ENCODE measurements at regions not wholly inside any gene's neighbourhood (a gene's known extent, or its start where the extent isn't known, plus 50 kb on each side); places are given as distances from the start of the nearest gene placed in this dataset.

DNA sequence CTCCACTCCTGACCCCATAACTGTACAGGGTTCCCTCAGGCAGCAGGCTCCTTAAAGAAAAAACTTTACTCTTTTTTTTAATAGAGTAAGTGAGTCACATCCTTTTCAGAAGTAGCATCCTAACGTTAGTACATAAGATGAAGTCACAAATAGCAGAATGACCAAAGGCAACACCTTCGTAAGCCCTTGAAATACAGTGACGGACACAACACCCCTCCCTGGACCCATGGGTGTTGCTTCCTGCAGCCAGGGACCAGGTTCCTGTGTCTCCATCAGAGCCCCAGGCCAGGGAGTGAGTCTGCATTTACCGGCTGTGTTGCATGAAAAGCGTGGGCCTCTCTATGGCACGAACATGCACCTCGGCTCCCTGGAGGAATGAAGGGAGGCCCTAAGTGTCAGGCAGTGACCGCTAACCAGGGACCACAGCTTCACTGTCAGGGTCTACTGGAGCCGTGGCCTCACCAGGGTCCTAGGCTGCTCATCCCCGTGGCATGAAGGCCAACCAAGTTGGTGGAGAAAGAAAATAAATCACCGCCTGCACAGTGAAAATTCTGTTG is 340.0 kb upstream of the SFSWAP start:
- no peak for DNase-seq (ENCODE audit: low read depth in 2 of 2, low spot score in 1 of 2)

DNA sequence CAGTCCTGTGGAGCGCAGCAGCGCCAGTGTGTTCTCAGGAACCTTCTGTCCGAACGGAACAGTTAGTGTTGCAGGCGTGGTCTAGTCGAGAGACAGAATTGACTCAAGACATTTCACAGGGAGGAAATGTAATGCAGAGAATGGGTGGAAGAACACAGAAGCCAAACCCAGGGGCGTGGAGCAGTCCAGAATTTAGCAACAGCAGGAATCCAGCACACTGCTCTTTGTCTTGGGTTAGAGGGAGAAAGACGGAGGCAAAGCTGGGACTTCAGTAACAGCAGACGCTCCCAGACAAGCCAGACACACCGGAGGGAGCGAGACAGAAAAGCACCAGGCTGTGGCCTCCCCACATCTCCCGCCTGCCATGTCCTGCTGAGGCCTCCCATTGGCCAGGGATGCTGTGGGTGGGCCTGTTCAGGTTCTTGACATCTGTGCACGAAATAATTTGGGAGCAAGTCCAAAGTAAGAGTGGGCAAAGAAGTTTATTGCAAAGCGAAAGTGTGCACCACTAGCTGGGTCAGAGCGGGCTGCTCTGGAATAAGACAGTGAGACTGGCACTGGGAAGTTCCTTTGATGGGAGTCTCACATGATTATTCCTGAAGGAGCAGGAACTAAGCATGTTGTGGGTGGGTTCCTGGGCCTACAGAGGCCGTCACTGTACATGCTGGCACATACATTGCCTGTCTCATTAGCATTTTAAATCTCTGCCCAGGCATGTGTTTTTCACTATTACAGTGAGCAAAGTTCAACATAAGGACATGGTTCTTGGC is 339.3 kb upstream of the SFSWAP start:
- no peak for DNase-seq (ENCODE audit: low read depth in 2 of 2, low spot score in 1 of 2)

DNA sequence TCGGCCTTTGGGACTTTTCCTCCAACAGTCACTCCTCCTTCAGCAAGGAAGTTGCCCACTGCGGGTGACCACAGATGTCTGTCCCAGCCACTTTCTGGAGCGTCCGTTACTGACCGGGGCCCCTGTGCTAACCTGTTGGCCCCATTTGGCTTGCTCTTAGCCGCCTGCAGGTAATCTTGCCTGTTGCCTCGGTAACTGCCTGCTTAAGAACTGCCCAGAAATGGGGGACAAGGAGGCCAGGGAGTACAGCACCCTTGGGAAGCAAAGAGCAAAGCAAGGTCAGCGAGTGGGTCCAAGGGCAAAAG is 338.8 kb upstream of the SFSWAP start:
- no peak for DNase-seq (ENCODE audit: low read depth in 2 of 2, low spot score in 1 of 2)

DNA sequence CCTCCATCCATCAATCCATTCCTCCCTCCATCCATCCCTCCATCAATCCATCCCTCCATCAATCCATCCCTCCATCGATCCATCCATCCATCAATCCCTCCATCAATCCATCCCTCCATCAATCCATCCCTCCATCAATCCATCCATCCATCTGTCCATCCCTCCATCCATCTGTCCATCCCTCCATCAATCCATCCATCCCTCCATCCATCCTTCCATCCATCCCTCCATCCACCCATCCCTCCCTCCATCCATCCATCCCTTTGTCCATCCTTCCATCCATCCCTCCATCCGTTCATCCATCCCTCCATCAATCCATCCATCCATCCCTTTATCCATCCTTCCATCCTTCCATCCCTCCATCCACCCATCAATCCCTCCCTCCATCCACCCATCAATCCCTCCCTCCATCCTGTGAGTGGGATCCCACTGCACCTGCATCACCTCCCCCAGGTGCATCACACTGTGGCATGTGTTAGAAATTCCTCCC is 338.1 kb upstream of the SFSWAP start:
- no peak for DNase-seq (ENCODE audit: low read depth in 2 of 2, low spot score in 1 of 2)

DNA sequence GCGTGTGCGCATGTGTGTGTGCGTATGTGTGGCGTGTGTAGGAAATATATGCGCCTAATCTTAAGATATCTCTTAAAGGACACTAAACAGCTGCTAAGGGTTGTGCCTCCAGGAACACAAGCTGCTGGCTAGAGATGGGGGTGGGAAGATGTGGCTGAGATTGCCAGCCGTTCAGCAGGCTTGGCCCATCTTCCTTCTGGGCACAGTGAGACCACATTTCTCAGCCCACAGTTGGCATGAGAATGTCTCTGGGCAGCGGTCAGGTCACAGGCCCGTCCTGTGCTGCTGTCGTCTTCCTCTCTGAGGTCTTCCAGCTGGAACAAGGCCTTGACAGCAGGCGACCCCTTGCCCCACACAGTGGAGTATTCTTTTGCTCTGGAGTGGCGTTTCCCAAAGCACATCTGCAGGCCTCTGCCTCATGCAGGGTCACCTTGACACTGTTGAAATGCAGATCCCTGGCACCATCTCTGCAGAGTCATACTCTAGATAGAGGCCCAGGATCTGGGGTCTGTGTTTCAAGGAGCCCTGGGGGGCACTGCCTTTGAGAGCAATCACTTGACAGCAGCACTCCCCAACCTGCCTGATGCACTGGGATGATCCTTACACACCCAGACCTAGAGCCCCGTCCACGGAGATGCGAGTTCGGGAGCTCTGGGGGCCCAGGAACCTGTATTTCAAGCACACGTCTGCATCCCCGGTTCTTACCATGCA is 335.5 kb upstream of the SFSWAP start:
- DNase-seq (ENCODE audit: low read depth in 2 of 2, low spot score in 1 of 2), result no peak

DNA sequence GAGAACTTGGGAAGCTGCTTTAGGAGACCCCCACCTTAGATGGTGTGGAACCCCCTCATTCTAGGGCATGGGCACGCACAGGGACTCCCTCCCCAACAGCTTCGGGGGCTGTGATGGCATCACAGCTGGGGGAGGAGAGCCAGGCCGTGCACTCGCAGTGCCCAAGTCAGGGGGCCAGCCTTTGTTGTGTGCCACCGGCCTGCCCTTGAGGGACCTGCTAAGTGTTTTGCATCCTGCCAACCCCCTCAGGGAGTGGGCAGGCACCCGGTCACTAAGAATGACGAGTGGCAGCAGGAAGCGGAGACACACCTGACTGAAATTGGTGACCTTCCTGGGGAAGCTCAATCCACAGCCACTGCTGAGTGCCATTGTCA is 334.9 kb upstream of the SFSWAP start:
- no peak for DNase-seq (ENCODE audit: low read depth in 2 of 2, low spot score in 1 of 2)

DNA sequence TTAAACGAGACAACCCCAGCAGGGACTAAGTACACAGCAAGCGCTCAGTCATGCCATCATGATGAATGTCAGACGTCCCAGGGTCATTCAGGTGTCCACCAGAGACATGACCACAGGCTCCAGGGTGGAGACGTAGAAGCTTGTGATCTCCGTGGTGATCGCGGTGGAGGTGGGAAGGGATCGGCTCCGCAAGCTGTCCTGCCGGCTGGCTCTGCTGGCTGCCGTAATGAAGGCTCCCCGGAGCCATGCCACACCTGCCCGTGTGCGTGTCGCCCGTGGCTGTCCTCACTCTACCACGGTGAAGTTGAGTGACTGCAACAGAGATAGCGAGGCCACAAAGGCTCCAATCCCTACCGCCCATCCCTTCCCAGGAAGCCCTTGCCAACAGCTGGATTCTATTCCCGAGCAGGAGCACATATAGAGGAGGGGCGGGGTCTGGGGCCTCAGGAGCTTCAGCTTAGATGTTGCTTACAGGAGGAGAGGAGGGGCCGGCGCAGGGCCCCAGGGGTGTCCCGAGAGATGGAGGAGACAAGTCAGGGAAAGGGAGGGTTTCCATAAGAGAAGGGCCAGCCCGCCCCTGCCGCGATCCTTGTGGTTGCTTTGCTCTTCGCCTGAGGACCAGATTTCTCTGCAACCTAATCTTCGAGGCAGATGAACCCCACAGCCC is 332.6 kb upstream of the SFSWAP start:
- DNase-seq (ENCODE audit: low read depth in 2 of 2, low spot score in 1 of 2), result no peak

DNA sequence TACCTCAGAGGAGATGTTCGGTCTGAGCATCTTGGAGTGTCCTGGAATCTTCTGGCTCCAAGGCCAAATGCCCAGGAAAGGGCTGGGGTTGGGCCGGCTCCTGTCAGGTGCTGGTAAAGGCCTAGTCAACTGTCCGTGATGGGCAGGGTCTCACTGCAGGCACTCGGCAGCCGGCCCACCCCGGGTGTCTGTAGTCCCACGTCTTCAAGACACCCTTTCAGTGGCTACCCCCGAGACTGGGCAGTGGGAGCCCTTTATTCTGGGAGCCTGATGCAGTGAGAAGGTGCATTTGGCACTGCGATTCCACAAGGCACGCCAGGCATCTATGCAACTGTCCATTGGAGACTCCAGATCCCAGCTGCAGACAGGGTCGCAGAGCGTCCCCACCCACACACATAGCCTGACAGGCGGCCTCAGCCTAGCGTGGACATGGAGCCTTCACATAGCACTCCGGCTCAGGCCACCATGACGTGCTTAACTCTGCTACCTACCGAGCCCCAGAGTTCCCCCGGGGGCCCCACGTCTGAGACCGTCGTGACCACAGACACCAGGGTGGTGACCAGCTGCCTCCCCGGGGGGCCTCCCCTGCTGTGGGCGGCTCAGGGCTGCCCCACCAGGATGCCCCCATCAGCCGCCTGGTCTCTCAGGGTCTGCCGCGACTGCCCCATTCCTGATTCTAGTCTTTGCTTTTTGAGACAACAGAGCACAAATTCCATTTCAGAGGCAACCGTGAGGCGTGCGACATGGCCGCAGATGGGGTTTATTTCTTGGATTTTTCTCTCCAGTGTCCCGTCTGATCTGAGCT is 331.8 kb upstream of the SFSWAP start:
- DNase-seq (ENCODE audit: low read depth in 2 of 2, low spot score in 1 of 2), result no peak

DNA sequence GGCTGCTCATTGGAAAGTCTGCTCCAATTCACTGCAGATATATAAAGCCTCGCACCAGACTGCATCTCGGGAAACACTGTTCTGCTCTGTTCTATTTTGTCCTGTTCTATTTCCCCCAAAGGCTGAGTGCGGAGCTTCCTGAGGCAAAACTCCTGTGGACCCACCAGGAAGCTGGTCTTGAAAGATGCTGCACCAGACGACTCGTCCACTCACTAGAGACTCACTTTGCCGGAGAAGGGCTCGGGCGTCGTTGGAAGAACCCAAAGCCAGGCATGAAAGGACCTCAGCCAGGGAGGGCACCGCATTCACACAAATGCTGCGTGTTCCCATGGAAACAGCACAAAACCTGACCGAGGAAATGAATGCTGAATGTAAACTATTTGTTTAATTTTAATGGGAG is 331.2 kb upstream of the SFSWAP start:
- DNase-seq (ENCODE audit: low read depth in 2 of 2, low spot score in 1 of 2), result no peak

DNA sequence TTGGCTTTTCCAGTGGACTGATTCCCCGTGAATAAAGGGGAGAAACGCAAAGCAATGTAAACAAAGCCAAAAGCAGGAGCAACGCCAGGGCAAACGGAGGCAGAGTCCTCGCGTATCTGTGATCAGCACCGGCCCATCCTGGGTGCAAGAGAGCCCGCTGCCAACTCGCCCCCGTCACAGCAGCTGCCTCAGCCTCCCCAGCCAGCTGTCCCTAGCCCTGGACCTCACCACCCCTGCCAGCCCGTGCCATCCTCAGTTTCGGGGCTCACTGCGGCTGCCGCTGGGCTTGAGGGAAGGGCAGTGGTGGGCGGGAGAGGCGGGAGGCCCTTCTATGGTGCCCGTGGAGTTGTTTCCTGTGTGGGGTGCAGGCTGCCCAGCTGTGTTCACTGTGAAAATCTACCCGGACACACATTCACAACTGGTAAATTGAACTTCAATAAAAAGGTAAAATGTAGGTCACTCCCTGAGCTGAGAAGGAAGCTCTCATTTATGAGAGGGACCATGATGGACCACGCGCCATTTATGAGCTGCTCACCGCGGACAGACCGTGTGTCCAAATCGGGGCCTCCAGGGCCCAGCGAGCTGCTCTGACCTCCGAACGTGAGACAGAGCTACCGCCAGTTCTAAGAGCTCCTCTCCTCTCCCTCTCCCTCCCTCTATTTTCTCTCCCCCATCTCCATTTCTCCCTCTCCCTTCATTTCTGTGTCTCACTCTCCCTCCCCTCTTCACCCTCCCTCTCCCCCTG is 330.5 kb upstream of the SFSWAP start:
- no peak for DNase-seq (ENCODE audit: low read depth in 2 of 2, low spot score in 1 of 2)

DNA sequence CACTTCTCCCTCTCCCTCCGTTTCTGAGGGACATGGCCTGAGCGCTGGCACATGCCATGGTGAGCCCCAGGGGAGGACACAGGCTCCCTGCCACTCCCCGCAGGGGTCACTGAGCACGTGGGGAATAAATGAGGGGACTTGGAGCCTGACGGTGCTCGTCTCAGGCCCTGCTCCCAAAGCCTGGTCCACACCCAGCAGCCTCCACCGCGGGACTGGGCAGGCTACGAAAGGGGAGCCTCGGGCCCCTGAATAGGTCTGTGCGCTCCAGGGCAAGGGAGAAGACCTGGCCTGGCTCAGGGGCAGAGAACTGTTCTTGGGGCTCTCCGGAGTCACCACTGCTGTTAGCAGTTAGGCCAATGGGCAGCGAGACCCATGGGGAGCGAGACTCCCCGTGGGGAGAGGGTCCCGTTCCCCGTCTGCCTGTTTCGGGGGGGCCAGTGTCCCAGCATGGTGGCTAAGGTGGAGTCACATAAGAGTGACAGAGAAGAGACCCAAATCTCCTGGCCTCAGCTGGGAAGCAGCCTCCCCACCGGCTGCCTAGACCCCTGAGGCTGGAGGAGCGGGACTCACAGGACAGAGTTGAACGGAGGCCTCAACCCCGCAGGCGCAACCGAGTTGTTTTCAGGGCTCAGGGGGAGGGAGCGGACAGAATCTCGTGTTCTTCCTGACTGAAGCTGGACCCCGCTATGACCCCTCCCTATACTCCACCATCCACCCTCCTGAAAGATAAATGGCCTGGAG is 329.8 kb upstream of the SFSWAP start:
- DNase-seq (ENCODE audit: low read depth in 2 of 2, low spot score in 1 of 2), result no peak

DNA sequence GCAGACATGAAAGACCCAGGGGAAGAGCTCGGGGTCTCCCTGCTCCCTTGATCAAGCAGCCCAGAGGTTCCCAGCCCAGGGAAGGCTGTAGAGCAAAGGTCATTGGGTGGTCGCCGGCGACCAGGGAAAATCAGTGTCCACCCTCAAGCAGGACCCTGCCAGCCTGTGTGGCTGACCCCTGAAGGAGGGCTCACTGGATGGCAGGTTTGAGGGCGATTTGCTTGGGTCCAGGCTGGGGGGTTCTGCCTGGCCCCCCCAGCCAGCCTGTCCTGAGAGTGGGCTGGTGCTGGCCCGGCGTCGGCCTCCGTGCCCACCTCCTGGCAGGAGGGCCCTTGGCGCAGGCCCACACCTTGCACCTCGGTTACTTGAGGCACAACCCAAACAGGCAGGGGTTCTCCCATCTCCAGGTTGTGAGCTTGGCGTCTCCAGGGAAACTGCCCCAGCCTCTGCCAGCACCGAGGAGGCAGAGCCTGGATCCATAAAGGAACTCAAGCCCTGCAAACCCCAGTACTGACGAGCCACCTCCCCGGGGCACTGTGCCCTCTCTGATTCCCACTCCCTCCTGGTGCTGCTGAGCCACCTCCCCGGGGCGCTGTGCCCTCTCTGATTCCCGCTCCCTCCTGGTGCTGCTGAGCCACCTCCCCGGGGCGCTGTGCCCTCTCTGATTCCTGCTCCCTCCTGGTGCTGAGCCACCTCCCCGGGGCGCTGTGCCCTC is 329.0 kb upstream of the SFSWAP start:
- DNase-seq (ENCODE audit: low read depth in 2 of 2, low spot score in 1 of 2), result no peak

DNA sequence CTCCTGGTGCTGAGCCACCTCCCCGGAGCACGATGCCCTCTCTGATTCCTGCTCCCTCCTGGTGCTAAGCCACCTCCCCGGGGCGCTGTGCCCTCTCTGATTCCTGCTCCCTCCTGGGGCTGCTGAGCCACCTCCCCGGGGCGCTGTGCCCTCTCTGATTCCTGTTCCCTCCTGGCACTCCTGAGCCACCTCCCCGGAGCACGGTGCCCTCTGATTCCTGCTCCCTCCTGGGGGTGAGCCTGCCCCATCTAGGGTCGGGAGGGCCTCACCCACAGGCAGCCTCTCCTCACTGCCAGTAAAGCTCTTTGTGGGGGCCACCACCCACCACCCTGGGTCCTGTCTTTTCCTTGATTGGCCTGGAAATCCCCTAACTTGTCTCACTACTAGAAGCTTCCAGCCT is 327.6 kb upstream of the SFSWAP start:
- DNase-seq (ENCODE audit: low read depth in 2 of 2, low spot score in 1 of 2), result no peak

DNA sequence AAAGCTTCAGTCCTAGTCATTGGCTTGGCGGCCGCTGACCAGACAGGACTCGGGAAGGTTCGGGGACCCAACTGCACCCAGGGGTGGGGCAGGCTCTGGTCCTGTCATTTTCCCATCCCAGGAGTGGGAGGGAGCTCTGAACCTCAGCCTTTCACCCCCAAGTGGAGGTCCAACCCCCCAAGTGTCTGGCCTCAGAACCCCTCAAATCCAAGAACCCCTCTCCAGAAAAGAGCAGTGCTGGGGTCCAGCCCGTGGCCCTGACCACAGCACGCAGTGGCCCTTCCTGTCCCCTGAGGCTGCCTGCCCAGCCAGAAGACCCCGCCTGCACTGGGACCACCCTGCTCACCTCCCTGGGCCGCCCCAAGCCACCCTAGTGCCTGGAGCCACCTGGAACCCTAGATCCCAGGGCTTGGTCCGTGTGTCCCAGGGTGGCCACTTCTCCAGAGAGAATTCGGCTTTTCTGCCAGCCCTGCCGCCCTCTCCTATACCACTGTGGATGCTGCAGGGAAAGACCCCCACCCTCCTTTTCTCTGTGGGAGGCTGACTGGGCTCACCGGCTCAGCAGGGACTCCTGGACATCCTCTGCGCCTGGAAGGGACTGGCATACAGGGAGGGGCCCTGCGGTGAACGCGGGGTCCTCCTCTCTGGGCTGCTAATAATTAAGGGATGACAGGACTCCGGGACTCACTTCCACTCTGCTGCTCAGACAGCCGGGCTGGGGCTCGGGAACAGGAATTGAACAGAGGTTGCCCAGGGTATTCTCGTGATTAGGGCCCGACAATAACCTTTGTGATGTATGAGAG is 326.9 kb upstream of the SFSWAP start:
- DNase-seq (ENCODE audit: low read depth in 2 of 2, low spot score in 1 of 2), result no peak

DNA sequence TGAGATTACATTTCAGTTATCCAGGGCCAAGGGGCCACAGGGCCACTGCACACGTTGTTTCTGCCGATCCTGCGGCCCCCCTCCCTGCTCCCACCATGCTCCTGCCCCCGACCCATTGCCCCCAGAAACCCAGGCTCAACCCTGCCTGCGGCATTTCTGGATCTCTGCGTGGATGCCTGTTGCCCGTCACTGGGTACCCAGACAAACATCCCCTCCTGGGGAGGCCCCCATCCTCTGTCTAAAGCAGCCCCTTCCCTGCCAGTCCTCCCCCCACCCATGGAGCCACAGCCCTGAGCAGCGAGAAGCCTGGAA is 326.4 kb upstream of the SFSWAP start:
- DNase-seq (ENCODE audit: low read depth in 2 of 2, low spot score in 1 of 2), result no peak

DNA sequence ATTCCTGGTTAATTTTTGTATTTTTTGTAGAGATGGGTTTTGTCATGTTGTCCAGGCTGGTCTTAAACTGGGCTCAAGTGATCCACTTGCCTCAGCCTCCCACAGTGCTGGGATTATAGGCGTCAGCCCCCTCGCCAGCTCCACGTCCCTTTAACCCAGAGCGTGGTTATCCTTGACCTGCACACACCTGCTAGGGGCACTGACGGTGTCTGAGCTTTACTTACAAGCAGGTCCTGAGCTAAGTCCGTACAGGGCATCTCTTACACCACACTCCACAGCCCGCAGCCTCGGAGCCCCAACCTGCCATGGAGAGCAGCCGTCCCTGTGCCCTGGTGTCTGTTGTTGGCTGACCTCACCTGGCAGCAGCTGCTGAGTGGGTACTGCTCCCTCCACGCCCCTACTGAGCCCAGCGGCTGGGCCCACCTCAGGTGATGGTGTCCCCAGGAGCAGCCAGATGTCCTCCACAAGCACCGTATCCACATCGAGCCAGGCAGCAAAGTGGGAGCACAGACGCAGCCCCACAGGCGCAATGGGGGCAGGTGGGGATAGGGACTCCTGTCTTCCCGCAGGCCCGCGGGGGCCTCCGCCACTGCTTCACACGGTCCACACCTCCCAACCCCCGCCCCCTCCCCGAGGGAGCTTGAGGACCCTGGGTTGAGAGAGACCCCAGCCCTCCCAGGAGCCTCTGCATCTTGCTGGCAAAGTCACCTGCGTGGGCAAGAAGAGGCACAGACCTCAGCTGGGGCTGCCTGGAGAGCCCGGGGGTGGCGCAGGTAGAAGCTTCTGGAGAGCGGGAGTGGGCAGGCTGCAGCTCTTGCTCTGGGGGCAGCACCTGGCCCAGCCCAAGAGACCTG is 325.4 kb upstream of the SFSWAP start:
- no peak for DNase-seq (ENCODE audit: low read depth in 2 of 2, low spot score in 1 of 2)

DNA sequence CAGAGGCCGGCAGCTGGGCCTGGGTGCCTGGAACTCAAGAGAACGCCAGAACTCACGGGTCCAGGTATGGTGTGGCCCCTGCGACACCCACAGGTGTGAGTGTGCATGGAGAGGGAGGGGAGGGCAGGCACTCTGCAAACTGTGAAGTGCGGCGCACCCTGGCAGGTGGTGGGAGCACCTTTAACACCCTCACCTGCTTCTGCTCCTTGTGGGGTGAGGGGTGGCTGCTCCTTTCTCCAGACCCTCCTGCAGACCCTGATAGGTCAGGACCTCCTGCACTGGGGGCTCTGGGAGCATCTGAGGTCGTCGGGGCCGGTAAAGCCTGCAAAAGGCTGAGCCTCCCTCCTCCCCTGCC is 324.7 kb upstream of the SFSWAP start:
- DNase-seq (ENCODE audit: low read depth in 2 of 2, low spot score in 1 of 2), result no peak

DNA sequence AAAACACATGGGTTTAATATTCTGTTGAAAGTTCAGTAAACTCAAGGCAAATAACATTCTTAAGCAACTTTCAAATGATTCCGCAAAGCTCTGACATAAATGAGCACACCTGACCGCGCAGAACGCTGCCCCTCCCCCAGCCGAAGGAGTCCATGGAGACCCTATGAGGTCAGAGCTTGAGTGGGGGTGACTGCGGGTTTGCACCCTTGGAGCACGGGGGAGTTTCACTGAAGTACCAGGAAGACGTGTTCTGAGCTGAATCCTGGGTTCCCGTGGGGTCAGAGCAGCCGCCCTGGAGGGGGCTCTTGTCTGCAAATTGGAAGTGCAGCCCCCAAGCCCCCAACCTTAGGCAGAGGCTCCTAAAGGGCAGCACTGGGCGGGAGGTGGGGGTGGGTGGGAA is 324.1 kb upstream of the SFSWAP start:
- no peak for DNase-seq (ENCODE audit: low read depth in 2 of 2, low spot score in 1 of 2)
